Cardiac fibroblast (primary cell): ENCODE measurements at regions not wholly inside any gene's neighbourhood (a gene's known extent, or its start where the extent isn't known, plus 50 kb on each side); places are given as distances from the start of the nearest gene placed in this dataset.
"Not testable (repeated sequence)": the region's sequence is repeated elsewhere in the genome, so short reads cannot be mapped to it uniquely, and the experiment has no call there.

Experiments
- DNase-seq, 2 donors: peaks; one replicate each; pipeline versions ENCODE4 v3.0.0 to v3.0.0-alpha.2; 2010; ENCODE audit warnings: low read depth in 2 of 2
- H3K4me3 ChIP-seq, 2 donors: replicated peaks in 1 of 2; 1 replicate in 1 of 2; 2 replicates in 1 of 2; pipeline ENCODE4 v1.5.1; 2011; ENCODE audit warnings: low read depth in 2 of 2, low read length in 2 of 2, mild to moderate bottlenecking in 2 of 2, moderate library complexity in 1 of 2
- TF ChIP-seq, protein P1 (sequence below): IDR thresholded peaks from one replicate; pipeline ENCODE4 v1.5.1; 2011; ENCODE audit warnings: low read depth, mild to moderate bottlenecking, low read length, inconsistent platforms

DNA sequence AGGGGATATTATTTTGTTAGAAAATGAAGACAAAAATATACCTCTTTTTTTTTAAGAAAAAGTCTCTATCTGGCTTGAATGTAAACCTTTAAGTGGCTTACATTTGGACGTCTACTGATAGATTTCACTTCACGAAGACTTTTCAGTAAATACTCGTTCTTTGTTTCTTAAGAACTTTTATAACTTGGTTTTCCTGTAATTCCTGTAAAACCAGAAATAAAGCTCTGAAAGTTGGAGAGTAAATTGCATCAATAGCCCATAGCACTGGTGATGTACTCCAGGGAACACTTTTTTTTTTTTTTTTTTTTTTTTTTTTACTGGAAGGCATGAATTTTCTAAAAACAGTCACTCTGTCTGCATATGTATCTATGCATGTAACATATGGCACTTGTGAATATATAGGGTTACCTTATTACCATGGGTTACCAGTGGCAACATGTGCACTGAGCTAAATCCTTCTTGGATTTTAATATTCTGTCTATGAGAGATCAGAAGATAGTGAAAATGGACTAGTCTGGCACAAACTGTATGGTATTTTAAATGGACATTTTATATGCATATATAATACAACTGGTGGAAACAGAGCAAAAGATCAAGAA lies 309.2 kb upstream of the TCF4 start:
- H3K4me3 ChIP-seq, result no peak overlapping the region
- TF ChIP-seq, protein P1, sequence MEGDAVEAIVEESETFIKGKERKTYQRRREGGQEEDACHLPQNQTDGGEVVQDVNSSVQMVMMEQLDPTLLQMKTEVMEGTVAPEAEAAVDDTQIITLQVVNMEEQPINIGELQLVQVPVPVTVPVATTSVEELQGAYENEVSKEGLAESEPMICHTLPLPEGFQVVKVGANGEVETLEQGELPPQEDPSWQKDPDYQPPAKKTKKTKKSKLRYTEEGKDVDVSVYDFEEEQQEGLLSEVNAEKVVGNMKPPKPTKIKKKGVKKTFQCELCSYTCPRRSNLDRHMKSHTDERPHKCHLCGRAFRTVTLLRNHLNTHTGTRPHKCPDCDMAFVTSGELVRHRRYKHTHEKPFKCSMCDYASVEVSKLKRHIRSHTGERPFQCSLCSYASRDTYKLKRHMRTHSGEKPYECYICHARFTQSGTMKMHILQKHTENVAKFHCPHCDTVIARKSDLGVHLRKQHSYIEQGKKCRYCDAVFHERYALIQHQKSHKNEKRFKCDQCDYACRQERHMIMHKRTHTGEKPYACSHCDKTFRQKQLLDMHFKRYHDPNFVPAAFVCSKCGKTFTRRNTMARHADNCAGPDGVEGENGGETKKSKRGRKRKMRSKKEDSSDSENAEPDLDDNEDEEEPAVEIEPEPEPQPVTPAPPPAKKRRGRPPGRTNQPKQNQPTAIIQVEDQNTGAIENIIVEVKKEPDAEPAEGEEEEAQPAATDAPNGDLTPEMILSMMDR, result no peak
- DNase-seq, result no peak

DNA sequence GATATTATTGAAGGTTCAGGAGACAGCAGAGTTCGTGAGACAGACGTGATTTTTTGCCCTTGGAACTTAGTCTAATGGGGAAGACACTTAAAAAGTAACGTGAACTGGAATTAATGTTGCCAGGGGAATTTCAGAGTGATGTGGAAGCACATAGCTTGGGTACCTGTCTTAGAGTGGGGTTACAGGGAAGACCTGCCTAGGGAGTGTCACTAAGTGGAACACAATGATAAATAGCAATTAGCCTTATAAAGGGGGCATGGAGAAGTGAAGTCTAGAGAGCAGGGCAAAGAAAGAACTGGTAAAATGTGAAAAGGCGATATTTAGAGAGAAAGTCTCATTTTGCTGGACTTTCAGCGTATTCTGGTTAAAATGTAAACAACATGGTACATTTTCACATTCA lies 306.0 kb upstream of the TCF4 start:
- H3K4me3 ChIP-seq, result no peak overlapping the region
- TF ChIP-seq, protein P1, result no peak
- DNase-seq, result no peak

DNA sequence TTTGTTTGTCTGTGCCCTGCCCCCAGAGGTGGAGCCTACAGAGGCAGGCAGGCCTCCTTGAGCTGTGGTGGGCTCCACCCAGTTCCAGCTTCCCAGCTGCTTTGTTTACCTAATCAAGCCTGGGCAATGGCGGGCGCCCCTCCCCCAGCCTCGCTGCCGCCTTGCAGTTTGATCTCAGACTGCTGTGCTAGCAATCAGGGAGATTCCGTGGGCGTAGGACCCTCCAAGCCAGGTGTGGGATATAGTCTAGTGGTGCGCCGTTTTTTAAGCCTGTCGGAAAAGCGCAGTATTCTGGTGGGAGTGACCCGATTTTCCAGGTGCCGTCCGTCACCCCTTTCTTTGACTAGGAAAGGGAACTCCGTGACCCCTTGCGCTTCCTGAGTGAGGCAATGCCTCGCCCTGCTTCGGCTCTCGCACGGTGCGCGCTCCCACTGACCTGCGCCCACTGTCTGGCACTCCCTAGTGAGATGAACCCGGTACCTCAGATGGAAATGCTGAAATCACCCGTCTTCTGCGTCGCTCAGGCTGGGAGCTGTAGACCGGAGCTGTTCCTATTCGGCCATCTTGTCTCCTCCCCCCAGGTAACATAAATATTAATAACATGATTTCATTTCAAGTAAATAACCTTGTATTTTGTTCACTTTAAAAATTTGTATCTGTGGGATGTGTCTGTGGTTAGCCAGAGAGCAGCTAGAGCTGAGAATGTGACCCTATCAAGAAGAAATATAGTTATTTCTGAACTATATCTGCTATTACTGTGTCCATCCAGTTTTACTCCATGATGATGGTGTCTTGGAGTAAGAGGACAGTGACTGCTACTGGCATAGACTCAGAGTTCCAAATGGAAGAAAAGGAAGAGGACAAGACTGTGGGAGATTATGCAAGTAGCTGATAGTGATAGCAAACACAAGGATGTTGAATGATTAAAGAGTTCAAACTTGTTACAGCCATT lies 305.1 kb upstream of the TCF4 start:
- not testable (repeated sequence) for DNase-seq, H3K4me3 ChIP-seq

DNA sequence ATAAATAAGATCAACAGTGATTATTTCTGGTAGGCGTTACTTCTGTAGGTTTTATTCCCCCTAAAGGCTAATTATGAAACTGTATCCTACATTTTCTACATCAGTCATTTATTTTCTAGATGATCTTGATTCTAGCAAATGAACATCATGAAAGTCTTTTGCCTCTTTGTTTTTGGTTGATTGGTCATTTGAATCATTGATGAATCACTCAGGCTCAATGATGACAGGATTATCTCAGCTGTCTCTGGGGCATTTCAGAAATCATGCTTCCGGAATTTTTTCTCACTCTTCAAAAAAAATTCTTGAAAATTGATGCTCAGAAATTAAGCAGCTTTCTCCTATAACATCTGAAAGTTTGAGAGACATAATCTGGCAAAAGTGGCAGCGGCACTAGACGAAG lies 298.9 kb upstream of the TCF4 start:
- DNase-seq, result peak in 1 of 2 donors; percentile 50
- TF ChIP-seq, protein P1, result no peak
- no peak overlapping the region for H3K4me3 ChIP-seq

DNA sequence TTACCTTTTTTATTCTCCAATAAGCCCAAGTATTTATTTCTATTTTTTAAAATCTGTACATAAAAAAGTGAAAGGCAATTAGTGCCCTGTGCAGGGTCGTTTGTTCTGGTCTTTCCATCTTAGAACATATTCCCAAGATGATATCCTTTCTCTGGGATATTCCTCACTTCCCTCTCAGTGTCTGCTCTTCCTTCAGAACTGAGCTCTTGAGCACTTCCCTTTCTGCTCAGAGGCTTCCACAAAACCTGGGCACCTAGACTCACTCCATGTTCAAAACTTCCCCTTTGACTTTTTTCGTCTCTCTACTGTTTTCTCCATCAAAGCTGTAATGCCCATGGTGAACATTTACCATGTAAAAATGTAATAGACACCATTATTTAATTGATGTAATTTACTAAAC lies 296.5 kb upstream of the TCF4 start:
- TF ChIP-seq, protein P1, result no peak
- no peak for DNase-seq
- no peak overlapping the region for H3K4me3 ChIP-seq

DNA sequence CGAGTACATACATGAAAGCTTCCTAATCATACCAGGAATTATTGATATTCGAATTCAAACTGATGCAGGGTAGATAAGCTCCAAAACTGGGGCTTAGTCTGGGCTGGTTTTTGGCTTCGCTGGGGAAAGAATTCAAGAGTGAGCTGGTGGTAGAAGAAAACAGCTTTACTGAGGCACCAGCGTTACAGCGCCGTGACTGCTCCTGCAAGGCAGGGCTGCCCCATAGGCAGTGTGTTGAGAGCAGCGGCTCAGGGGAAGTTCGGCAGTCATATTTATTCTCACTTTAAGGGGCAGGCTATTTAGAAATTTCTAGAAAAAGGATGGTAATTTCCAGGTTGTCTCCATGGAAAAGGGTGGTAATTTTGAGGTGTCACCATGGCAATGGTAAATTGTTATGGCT lies 292.6 kb upstream of the TCF4 start:
- no peak for DNase-seq
- H3K4me3 ChIP-seq, result no peak overlapping the region
- TF ChIP-seq, protein P1, result no peak

DNA sequence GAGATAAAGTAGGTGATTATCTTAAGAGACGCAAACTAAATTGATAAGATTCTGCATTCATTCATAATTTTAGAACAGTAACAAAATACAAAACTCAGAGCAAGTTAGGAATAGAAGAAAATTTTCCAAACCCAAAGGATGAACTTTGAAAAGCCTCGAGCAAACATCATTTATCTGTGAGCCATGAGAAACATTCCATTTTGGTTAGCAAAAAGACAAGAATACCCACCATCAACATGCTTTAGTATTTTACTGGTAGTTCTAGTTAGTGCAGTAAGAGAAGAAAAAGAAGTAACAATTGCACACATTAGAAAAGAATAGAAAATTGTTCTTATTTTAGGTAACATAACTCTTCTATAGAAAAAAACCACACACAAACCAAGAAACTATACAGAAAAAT lies 291.3 kb upstream of the TCF4 start:
- H3K4me3 ChIP-seq, result no peak overlapping the region
- no peak for DNase-seq
- TF ChIP-seq, protein P1, result no peak
